ENCODE measurements at regions not wholly inside any gene's neighbourhood (a gene's known extent, or its start where the extent isn't known, plus 50 kb on each side); places are given as distances from the start of the nearest gene placed in this dataset.

GRCh38 chr1:88529581-88529980, 154.5 kb upstream of the PKN2 start:
- Histone ChIP-seq H3K27me3 (no peaks in the 10 kb centered on the region), H3K27ac (no peak overlapping the region), H3K9me3 (no peaks in the 10 kb centered on the region), H3K36me3 (no peaks in the 10 kb centered on the region), H3K4me1 (no peaks in the 10 kb centered on the region), H3K4me3 (no peak overlapping the region)
- DNase-seq, result no peak
- TF ChIP-seq CTCF (IDR thresholded peaks at IDR 0.05) (no peak), POLR2AphosphoS5 (IDR thresholded peaks at IDR 0.05) (no peak), POLR2A (IDR thresholded peaks at IDR 0.05) (no peak), EP300 (IDR thresholded peaks at IDR 0.05; ENCODE audit: low read depth) (no peak)
- in situ Hi-C loops (cut with MboI; ENCODE audit: low pct_ligation_motif_present in 1 of 4, low pct_unique_long_range_greater_than_20kb in 1 of 4, low sequenced_read_pairs in 3 of 4) (no loop called here), intact Hi-C loops (cut with DNase I; ENCODE audit: low total_unique reads) (no loop called here)
- 87 to 94% methylated on average over 3 to 6 of the region's 6 CpGs for WGBS, 2 donors (ENCODE audit: low coverage in 1 of 2)

- no peaks in the 10 kb centered on the region for H3K9me3 ChIP-seq
- intact Hi-C loops (cut with DNase I; ENCODE audit: low total_unique reads) (no loop called here), in situ Hi-C loops (cut with MboI; ENCODE audit: low pct_ligation_motif_present in 1 of 4, low pct_unique_long_range_greater_than_20kb in 1 of 4, low sequenced_read_pairs in 3 of 4) (no loop called here)
- H3K27ac ChIP-seq, result no peak overlapping the region
- WGBS, 2 donors (ENCODE audit: low coverage in 1 of 2), result 61 to 63% methylated on average over 3 of the region's 3 CpGs
- TF ChIP-seq POLR2AphosphoS5 (IDR thresholded peaks at IDR 0.05) (no peak), CTCF (IDR thresholded peaks at IDR 0.05) (no peak), POLR2A (IDR thresholded peaks at IDR 0.05) (no peak), EP300 (IDR thresholded peaks at IDR 0.05; ENCODE audit: low read depth) (no peak)
- no peak for DNase-seq
- H3K36me3 ChIP-seq, result no peaks in the 10 kb centered on the region
- H3K27me3 ChIP-seq, result no peaks in the 10 kb centered on the region
- H3K4me3 ChIP-seq, result no peak overlapping the region
- no peaks in the 10 kb centered on the region for H3K4me1 ChIP-seq
These were observed 153.8 kb upstream of the PKN2 start for GRCh38 chr1:88530246-88530645.

- H3K36me3 ChIP-seq, result no peaks in the 10 kb centered on the region
- 64 to 87% methylated on average over 3 of the region's 3 CpGs for WGBS, 2 donors (ENCODE audit: low coverage in 1 of 2)
These were observed 146.3 kb upstream of the PKN2 start for GRCh38 chr1:88537787-88538186.

GRCh38 chr1:88538222-88538899, 145.7 kb upstream of the PKN2 start:
- no peak for TF ChIP-seq EP300 (IDR thresholded peaks at IDR 0.05; ENCODE audit: low read depth)
- no peak for TF ChIP-seq CTCF (IDR thresholded peaks at IDR 0.05)
- no peak for TF ChIP-seq POLR2AphosphoS5 (IDR thresholded peaks at IDR 0.05)
- TF ChIP-seq POLR2A (IDR thresholded peaks at IDR 0.05), result no peak
- Histone ChIP-seq H3K4me3 (no peak overlapping the region), H3K36me3 (no peaks in the 10 kb centered on the region), H3K4me1 (no peaks in the 10 kb centered on the region), H3K27me3 (no peaks in the 10 kb centered on the region), H3K27ac (no peak overlapping the region), H3K9me3 (no peaks in the 10 kb centered on the region)
- in situ Hi-C loops (cut with MboI; ENCODE audit: low pct_ligation_motif_present in 1 of 4, low pct_unique_long_range_greater_than_20kb in 1 of 4, low sequenced_read_pairs in 3 of 4) (no loop called here), intact Hi-C loops (cut with DNase I; ENCODE audit: low total_unique reads) (no loop called here)
- no peak for DNase-seq
- whole genome bisulfite sequencing, 2 donors (ENCODE audit: low coverage in 1 of 2), result 59 to 68% methylated on average over 2 of the region's 2 CpGs

More at GRCh38 chr1:88537787-88538186, 146.3 kb upstream of the PKN2 start:
- Histone ChIP-seq H3K27ac (no peak overlapping the region), H3K27me3 (no peaks in the 10 kb centered on the region), H3K4me3 (no peak overlapping the region), H3K4me1 (no peaks in the 10 kb centered on the region), H3K9me3 (no peaks in the 10 kb centered on the region)
- DNase-seq, result no peak
- TF ChIP-seq POLR2AphosphoS5 (IDR thresholded peaks at IDR 0.05) (no peak), EP300 (IDR thresholded peaks at IDR 0.05; ENCODE audit: low read depth) (no peak), POLR2A (IDR thresholded peaks at IDR 0.05) (no peak), CTCF (IDR thresholded peaks at IDR 0.05) (no peak)
- intact Hi-C loops (cut with DNase I; ENCODE audit: low total_unique reads), result no loop called here
- in situ Hi-C loops (cut with MboI; ENCODE audit: low pct_ligation_motif_present in 1 of 4, low pct_unique_long_range_greater_than_20kb in 1 of 4, low sequenced_read_pairs in 3 of 4), result no loop called here
